Loucy (cell line): ENCODE measurements at regions not wholly inside any gene's neighbourhood (a gene's known extent, or its start where the extent isn't known, plus 50 kb on each side); places are given as distances from the start of the nearest gene placed in this dataset.

Experiments used
- H2AFZ ChIP-seq: fragments of 200-600 bp; sonication (generic); 2 replicates; pipeline ENCODE4 v1.6.0; 2016; ENCODE audit warnings: antibody characterized with exemption, mild to moderate bottlenecking, low read length, moderate library complexity
- H3F3A ChIP-seq: fragments of 200-600 bp; 2 replicates; pipeline ENCODE4 v1.6.0; 2016; ENCODE audit warnings: antibody characterized with exemption, low read depth, mild to moderate bottlenecking
- H3K27me3 ChIP-seq: fragments of 200-600 bp; sonication (generic); 2 replicates; pipeline ENCODE4 v1.6.1; 2014; ENCODE audit warnings: low read length, mild to moderate bottlenecking; ENCODE audit not compliant: insufficient read depth, poor library complexity, severe bottlenecking
- H3K36me3 ChIP-seq: fragments of 200-600 bp; sonication (generic); 2 replicates; pipeline ENCODE4 v1.6.1; 2016; ENCODE audit warnings: low read length; ENCODE audit not compliant: insufficient read depth
- H3K4me1 ChIP-seq: fragments of 200-600 bp; sonication (generic); 2 replicates; pipeline ENCODE4 v1.5.1; 2014; ENCODE audit warnings: low read length, mild to moderate bottlenecking; ENCODE audit not compliant: insufficient read depth, poor library complexity, severe bottlenecking
- H3K4me2 ChIP-seq: fragments of 200-600 bp; sonication (generic); 2 replicates; pipeline ENCODE4 v1.6.0; 2014; ENCODE audit warnings: antibody characterized with exemption, low read length, low read depth, mild to moderate bottlenecking; ENCODE audit not compliant: poor library complexity, severe bottlenecking
- H3K4me3 ChIP-seq: fragments of 200-600 bp; sonication (generic); 2 replicates; pipeline ENCODE4 v1.5.1; 2014; ENCODE audit warnings: low read length, mild to moderate bottlenecking, mixed read lengths; ENCODE audit not compliant: poor library complexity, severe bottlenecking
- H3K79me2 ChIP-seq: fragments of 200-600 bp; sonication (generic); 2 replicates; pipeline ENCODE4 v1.6.1; 2014; ENCODE audit warnings: low read length; ENCODE audit not compliant: insufficient read depth
- H3K9ac ChIP-seq: fragments of 200-600 bp; sonication (generic); 2 replicates; pipeline ENCODE4 v1.6.0; 2014; ENCODE audit warnings: mild to moderate bottlenecking, low read depth, low read length, moderate library complexity; ENCODE audit not compliant: poor library complexity, severe bottlenecking
- H3K9me2 ChIP-seq: fragments of 200-600 bp; sonication (generic); replicated peaks from 2 replicates; pipeline ENCODE4 v1.6.1; 2016; ENCODE audit warnings: low read depth, low read length, mixed read lengths
- H3K9me3 ChIP-seq: fragments of 200-600 bp; sonication (generic); 2 replicates; pipeline ENCODE4 v1.6.1; 2014; ENCODE audit warnings: mild to moderate bottlenecking, antibody characterized with exemption, low read length, low read depth; ENCODE audit not compliant: insufficient read depth
- H4K20me1 ChIP-seq: fragments of 200-600 bp; sonication (generic); 2 replicates; pipeline ENCODE4 v1.6.0; 2014; ENCODE audit warnings: antibody characterized with exemption, low read length, mild to moderate bottlenecking; ENCODE audit not compliant: insufficient read depth, poor library complexity, severe bottlenecking
- CTCF ChIP-seq: fragments of 200-600 bp; sonication (generic); conservative IDR thresholded peaks from 2 replicates; pipeline ENCODE4 v1.5.1; 2014; ENCODE audit warnings: mild to moderate bottlenecking, antibody characterized with exemption, low read length
- EZH2phosphoT487 ChIP-seq: fragments of 200-600 bp; IDR thresholded peaks from 2 replicates; pipeline ENCODE4 v1.6.1; 2018; ENCODE audit warnings: antibody characterized with exemption, mild to moderate bottlenecking, moderate library complexity, borderline replicate concordance

- Histone ChIP-seq H3K79me2 (no peaks in the 10 kb centered on the region), H3K4me1 (peaks cover 73% of the 10 kb centered on the region), H3K36me3 (no peaks in the 10 kb centered on the region), H3K9me2 (no peaks in the 10 kb centered on the region), H4K20me1 (no peaks in the 10 kb centered on the region), H3F3A (no peaks in the 10 kb centered on the region), H3K4me2 (peak overlapping the region; percentile 83), H3K27me3 (no peaks in the 10 kb centered on the region), H3K9ac (peak overlapping the region; percentile 75), H3K9me3 (no peaks in the 10 kb centered on the region), H3K4me3 (peak overlapping the region; percentile 70), H2AFZ (0 out of 2 replicates have a peak overlapping the region, but pooled peaks have one; percentile 36)
- TF ChIP-seq CTCF (no peak), EZH2phosphoT487 (no peak)
Observed at GRCh38 chr12:89281539-89281867, 70.8 kb downstream of the DUSP6 start.

- TF ChIP-seq EZH2phosphoT487 (no peak), CTCF (no peak)
- no peaks in the 10 kb centered on the region for H3K9me2 ChIP-seq
- H3K79me2 ChIP-seq: no peaks in the 10 kb centered on the region
- no peaks in the 10 kb centered on the region for H3K36me3 ChIP-seq
- H3F3A ChIP-seq: no peaks in the 10 kb centered on the region
- peaks cover 69% of the 10 kb centered on the region for H3K4me1 ChIP-seq
- H3K9ac ChIP-seq: peak overlapping the region; percentile 75
- H3K4me2 ChIP-seq: peak overlapping the region; percentile 83
- peak overlapping the region; percentile 36; the same call in 1 of the 2 replicates for H2AFZ ChIP-seq
- no peaks in the 10 kb centered on the region for H3K27me3 ChIP-seq
- peak overlapping the region; percentile 70 for H3K4me3 ChIP-seq
- H3K9me3 ChIP-seq: no peaks in the 10 kb centered on the region
- H4K20me1 ChIP-seq: no peaks in the 10 kb centered on the region
Observed at GRCh38 chr12:89280833-89281538, 71.3 kb downstream of the DUSP6 start.

GRCh38 chr12:89279499-89279898 is 72.8 kb downstream of the DUSP6 start:
- no peak overlapping the region for H3K4me2 ChIP-seq
- H3K79me2 ChIP-seq: no peaks in the 10 kb centered on the region
- H4K20me1 ChIP-seq: no peaks in the 10 kb centered on the region
- no peak overlapping the region for H2AFZ ChIP-seq
- H3F3A ChIP-seq: no peaks in the 10 kb centered on the region
- peaks cover 56% of the 10 kb centered on the region for H3K4me1 ChIP-seq
- H3K9me3 ChIP-seq: no peaks in the 10 kb centered on the region
- no peak overlapping the region for H3K9ac ChIP-seq
- H3K27me3 ChIP-seq: no peaks in the 10 kb centered on the region
- TF ChIP-seq EZH2phosphoT487 (no peak), CTCF (no peak)
- H3K4me3 ChIP-seq: no peak overlapping the region
- H3K36me3 ChIP-seq: no peaks in the 10 kb centered on the region
- H3K9me2 ChIP-seq: no peaks in the 10 kb centered on the region
